GM18873 (cell line): ENCODE measurements at regions not wholly inside any gene's neighbourhood (a gene's known extent, or its start where the extent isn't known, plus 50 kb on each side); places are given as distances from the start of the nearest gene placed in this dataset.
"Not testable (repeated sequence)": the region's sequence is repeated elsewhere in the genome, so short reads cannot be mapped to it uniquely, and the experiment has no call there.

Experiments used
- ATAC-seq: cut with Tn5 transposase; IDR thresholded peaks from one replicate; pipeline ENCODE4 v1.9.1; 2021; ENCODE audit warnings: mild to moderate bottlenecking, moderate library complexity, moderate number of reproducible peaks; ENCODE audit not compliant: unreplicated experiment, low FRiP score

GRCh38 chr20:39705032-39705431 is 742.9 kb downstream of the DHX35 start:
- ATAC-seq = no peak

GRCh38 chr20:39703357-39703756 is 741.2 kb downstream of the DHX35 start:
- not testable (repeated sequence) for ATAC-seq

GRCh38 chr20:39702701-39703349 is 740.7 kb downstream of the DHX35 start:
- ATAC-seq = no peak

- no peak for ATAC-seq
Measured at GRCh38 chr20:39700528-39700927, 738.4 kb downstream of the DHX35 start.

GRCh38 chr20:39699166-39699725 is 737.1 kb downstream of the DHX35 start:
- ATAC-seq = no peak

- ATAC-seq = no peak
Measured at GRCh38 chr20:39698752-39699151, 736.6 kb downstream of the DHX35 start.

- no peak for ATAC-seq
Measured at GRCh38 chr20:39691151-39691862, 729.2 kb downstream of the DHX35 start.

- ATAC-seq = no peak
Measured at GRCh38 chr20:39676857-39677391, 714.8 kb downstream of the DHX35 start.

GRCh38 chr20:39676241-39676640 is 714.1 kb downstream of the DHX35 start:
- no peak for ATAC-seq

- no peak for ATAC-seq
Measured at GRCh38 chr20:39674842-39675241, 712.7 kb downstream of the DHX35 start.

- ATAC-seq = no peak
Measured at GRCh38 chr20:39670988-39671387, 708.8 kb downstream of the DHX35 start.

- no peak for ATAC-seq
Measured at GRCh38 chr20:39669659-39670058, 707.5 kb downstream of the DHX35 start.

- ATAC-seq = no peak
Measured at GRCh38 chr20:39668038-39668437, 705.9 kb downstream of the DHX35 start.

- no peak for ATAC-seq
Measured at GRCh38 chr20:39661833-39662232, 699.7 kb downstream of the DHX35 start.

GRCh38 chr20:39660965-39661364 is 698.8 kb downstream of the DHX35 start:
- ATAC-seq = no peak

- no peak for ATAC-seq
Measured at GRCh38 chr20:39660226-39660625, 698.1 kb downstream of the DHX35 start.

- no peak for ATAC-seq
Measured at GRCh38 chr20:39658662-39659409, 696.7 kb downstream of the DHX35 start.

GRCh38 chr20:39654171-39654570 is 692.0 kb downstream of the DHX35 start:
- no peak for ATAC-seq

- no peak for ATAC-seq
Measured at GRCh38 chr20:39651645-39652325, 689.6 kb downstream of the DHX35 start.

- ATAC-seq = no peak
Measured at GRCh38 chr20:39646874-39647413, 684.8 kb downstream of the DHX35 start.
